Stimulated activated naive CD4-positive, alpha-beta T cell (primary cell): ENCODE measurements at regions not wholly inside any gene's neighbourhood (a gene's known extent, or its start where the extent isn't known, plus 50 kb on each side); places are given as distances from the start of the nearest gene placed in this dataset.

Experiments used
- DNase-seq, 6 experiments: peaks; one replicate each; lab custom pipeline; 2025; lab: John Stamatoyannopoulos, UW

DNA sequence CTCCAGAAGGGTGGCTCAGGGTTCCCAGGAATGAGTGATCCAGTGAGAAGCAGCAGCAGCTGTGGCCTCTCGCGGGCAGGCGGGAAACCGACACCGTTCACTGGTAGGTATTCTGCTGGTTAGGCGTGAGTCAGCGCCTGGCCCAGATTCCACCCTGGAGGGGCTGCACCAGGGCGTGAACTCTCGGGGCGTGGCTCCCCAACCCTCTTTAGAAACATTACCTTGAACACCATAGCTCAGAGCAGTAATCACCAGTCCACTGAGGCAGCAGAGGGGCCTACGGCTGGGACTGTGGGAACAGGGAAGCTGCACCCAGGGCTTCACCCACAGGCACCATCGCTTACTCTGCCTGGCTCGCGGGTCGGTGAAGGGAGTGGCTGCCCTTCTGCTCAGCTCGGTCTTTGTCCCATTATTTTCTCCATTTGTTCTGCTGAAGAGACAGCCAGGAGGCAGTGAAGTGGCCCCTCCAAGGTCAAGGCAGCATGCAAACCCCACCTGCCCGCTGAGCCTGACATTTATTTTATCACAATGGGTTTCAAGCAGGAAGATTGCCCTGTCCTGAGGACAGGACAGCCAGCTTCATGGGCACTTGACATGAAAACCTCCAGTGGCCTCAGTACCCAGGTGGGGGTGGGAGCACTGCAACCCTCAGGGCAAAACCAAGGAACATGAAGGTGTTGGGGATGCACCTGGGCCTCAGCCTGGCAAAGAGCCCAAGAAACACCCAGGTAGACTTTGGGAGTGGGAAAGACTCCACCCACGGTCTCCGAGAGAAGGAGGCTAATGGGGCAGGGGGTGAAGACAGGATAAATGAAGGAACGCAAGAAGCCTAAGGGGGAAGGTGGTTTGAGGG, 51.0 kb upstream of the CD93 start:
- no peak for DNase-seq

DNA sequence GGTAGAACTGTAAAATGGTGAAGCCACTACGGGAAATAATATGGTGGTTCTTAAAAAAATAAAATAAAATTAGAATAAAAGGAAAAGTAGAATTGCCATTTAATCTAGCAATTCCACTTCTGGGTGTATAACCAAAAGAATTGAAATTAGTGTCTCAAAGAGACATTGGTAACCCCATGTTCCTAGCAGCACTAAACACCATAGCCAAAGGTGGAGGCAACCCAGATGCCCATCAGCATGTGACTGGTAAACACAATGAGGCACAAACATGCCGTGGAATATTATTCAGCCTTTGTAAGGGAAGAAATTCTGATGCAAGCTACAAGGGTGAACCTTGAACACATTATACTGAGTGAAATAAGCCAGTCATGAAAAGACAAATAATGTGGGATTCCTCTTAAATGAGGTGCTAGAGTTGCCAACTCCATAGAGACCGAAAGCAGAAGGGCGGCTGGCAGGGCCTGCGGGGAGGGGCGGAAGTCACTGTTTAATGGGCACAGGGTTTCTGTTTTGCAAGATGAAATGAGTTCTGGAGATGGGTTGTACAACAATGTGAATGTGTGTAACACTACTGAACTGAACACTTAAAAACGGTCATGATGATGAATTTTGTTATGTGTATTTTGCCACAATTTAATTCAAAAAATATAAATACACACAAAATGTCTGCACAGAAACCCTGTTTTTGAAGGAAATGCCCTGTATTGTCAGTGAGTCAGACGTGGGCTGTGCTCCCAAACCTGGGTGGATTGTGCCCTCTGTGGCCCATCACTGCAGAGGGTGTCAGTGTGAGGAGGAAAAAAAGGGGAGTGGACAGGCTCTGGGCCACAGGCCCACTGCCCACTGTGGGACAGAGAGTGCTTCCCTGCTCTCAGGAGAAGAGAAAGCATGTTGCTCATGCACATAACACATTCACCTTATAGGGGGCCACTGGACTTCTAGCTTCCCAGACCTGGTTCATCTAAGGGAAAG, 49.6 kb upstream of the CD93 start:
- no peak for DNase-seq
